Brain microvascular endothelial cell (primary cell): ENCODE measurements at regions not wholly inside any gene's neighbourhood (a gene's known extent, or its start where the extent isn't known, plus 50 kb on each side); places are given as distances from the start of the nearest gene placed in this dataset.

Experiments
- DNase-seq: peaks from one replicate; pipeline ENCODE4 v3.0.0-alpha.2; 2020
- H3K27ac ChIP-seq: fragments of 250-450 bp; sonication (Bioruptor Pico); 2 replicates; pipeline ENCODE4 v1.5.1; 2020; ENCODE audit warnings: mild to moderate bottlenecking, moderate library complexity
- H3K27me3 ChIP-seq: fragments of 250-450 bp; sonication (Bioruptor Pico); replicated peaks from 2 replicates; pipeline ENCODE4 v1.5.1; 2020; ENCODE audit warnings: mild to moderate bottlenecking
- H3K36me3 ChIP-seq: fragments of 250-450 bp; sonication (Bioruptor Pico); replicated peaks from 2 replicates; pipeline ENCODE4 v1.5.1; 2020; ENCODE audit warnings: mild to moderate bottlenecking
- H3K4me3 ChIP-seq: 2 replicates; pipeline ENCODE4 v1.5.1; 2011; ENCODE audit warnings: low read depth, mild to moderate bottlenecking, control low read depth, low read length, moderate library complexity
- CTCF ChIP-seq: IDR thresholded peaks from 2 replicates; pipeline ENCODE4 v1.5.1; 2011; ENCODE audit warnings: low read depth, mild to moderate bottlenecking, moderate library complexity, low read length, control low read depth, inconsistent platforms; ENCODE audit errors: missing control alignments
- in situ Hi-C: cut with HindIII; loops from 2 replicates; pipeline ENCODE4 v1.10.0; 2017; ENCODE audit warnings: low sequenced_read_pairs, low pct_ligation_motif_present

DNA sequence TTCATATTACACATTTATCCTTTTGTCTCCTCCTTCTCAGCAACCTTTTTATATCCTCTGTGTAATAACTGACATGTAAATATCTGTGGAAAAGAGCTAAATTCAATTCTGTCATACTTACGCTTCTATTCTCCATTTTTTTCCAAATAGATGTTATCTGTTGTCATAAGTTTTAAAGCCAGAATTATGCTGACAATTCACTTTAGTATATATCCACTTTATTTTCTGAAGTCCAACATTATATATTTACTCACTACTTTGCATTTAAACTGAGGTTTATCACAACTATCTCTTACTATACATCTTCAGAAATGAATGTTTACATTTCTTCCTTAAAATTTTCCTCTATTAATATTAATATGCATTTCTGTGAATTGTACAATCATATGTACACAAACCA is 247.9 kb upstream of the PCDH10 start:
- no peaks in the 10 kb centered on the region for H3K27me3 ChIP-seq
- TF ChIP-seq CTCF: no peak
- no peak overlapping the region for H3K27ac ChIP-seq
- H3K4me3 ChIP-seq: no peak overlapping the region
- no peak for DNase-seq
- H3K36me3 ChIP-seq: no peaks in the 10 kb centered on the region
- in situ Hi-C loops: no loop called here

- no peak overlapping the region for H3K4me3 ChIP-seq
- DNase-seq: no peak
- no peaks in the 10 kb centered on the region for H3K27me3 ChIP-seq
- H3K27ac ChIP-seq: no peak overlapping the region
- no peaks in the 10 kb centered on the region for H3K36me3 ChIP-seq
- in situ Hi-C loops: no loop called here
- TF ChIP-seq CTCF: no peak
Measured at GRCh38 chr4:132910229-132910748, 238.8 kb upstream of the PCDH10 start.

- H3K27ac ChIP-seq: no peak overlapping the region
- in situ Hi-C loops: no loop called here
- H3K4me3 ChIP-seq: no peak overlapping the region
- no peak for DNase-seq
- no peaks in the 10 kb centered on the region for H3K27me3 ChIP-seq
- H3K36me3 ChIP-seq: no peaks in the 10 kb centered on the region
- TF ChIP-seq CTCF: no peak
Measured at GRCh38 chr4:132918096-132918495, 231.0 kb upstream of the PCDH10 start.

DNA sequence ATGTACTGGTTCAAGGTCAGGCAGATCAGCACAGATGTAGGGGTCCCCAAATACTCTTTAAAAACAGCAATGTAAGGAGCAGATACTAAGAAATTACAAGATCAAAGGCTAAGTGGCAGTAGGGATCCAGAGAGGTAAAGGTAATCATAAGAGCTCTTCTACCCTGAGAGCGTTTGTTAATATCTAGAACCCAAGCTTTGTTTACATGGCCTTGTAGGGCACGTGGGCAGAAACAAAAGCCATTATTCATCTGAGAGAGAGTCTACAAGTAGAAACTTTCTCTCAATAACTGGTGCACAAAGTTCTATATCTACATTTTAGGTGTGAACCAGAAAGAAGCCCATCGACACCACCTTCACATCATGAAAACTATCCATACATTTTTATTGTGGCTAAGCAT is 225.6 kb upstream of the PCDH10 start:
- no peak for TF ChIP-seq CTCF
- Histone ChIP-seq H3K4me3 (no peak overlapping the region), H3K36me3 (no peaks in the 10 kb centered on the region), H3K27me3 (no peaks in the 10 kb centered on the region), H3K27ac (no peak overlapping the region)
- no peak for DNase-seq
- in situ Hi-C loops: no loop called here

- Histone ChIP-seq H3K27ac (no peak overlapping the region), H3K27me3 (no peaks in the 10 kb centered on the region), H3K4me3 (no peak overlapping the region), H3K36me3 (no peaks in the 10 kb centered on the region)
- no peak for TF ChIP-seq CTCF
- in situ Hi-C loops: no loop called here
- DNase-seq: no peak
Measured at GRCh38 chr4:132934911-132935310, 214.2 kb upstream of the PCDH10 start.

DNA sequence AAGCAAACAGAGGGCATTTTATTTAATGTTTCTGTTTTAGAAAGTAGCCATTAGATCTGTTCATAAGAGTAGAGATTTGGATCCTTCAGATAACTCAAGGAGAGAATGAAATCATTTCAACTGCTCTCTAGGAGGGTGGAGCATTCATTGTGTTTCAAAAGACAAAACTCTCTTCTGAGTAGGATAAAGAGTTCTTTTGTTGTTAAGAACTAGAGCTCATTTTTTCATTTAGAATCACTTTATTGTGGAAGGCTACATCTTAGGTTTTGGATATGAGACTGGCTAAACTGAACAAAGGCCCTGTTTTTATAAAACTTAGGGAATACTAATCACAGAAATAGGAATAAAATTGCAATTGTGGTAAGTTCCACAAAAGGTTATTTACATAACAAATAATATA is 193.9 kb upstream of the PCDH10 start:
- in situ Hi-C loops: no loop called here
- Histone ChIP-seq H3K36me3 (no peaks in the 10 kb centered on the region), H3K27me3 (no peaks in the 10 kb centered on the region), H3K4me3 (no peak overlapping the region), H3K27ac (no peak overlapping the region)
- no peak for TF ChIP-seq CTCF
- DNase-seq: no peak
